ENCODE measurements at regions not wholly inside any gene's neighbourhood (a gene's known extent, or its start where the extent isn't known, plus 50 kb on each side); places are given as distances from the start of the nearest gene placed in this dataset.

DNA sequence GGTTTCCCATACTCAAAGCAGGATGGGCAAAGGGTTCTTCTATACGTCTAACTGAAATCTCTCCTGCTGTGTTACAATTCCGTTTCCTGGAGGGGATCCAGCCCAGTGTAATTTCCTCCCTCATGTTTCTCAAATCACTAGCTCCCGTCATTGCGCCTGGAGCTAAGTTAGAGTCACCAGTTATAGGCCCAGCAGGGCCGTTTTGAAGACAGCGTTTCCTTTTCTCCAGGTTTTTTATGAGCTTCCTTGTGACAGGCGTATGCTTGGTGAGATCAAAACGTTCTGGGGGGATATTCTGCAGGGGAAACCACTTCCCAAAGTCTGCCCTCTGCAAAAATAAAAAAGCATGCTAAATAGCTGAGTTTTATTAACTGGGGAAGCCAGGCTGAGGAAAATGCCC, 53.0 kb upstream of the WWC1 start:
- Histone ChIP-seq H3K4me1 (ENCODE audit: insufficient read depth, poor library complexity, severe bottlenecking) (no peaks in the 10 kb centered on the region), H3K27ac (ENCODE audit: poor library complexity, severe bottlenecking) (no peak overlapping the region), H3K9me3 (ENCODE audit: severe bottlenecking) (no peaks in the 10 kb centered on the region), H3K4me3 (ENCODE audit: severe bottlenecking) (no peak overlapping the region), H3K36me3 (ENCODE audit: low read depth) (no peaks in the 10 kb centered on the region), H3K27me3 (ENCODE audit: insufficient read depth, poor library complexity, severe bottlenecking) (no peaks in the 10 kb centered on the region)
- no peak for TF ChIP-seq CTCF (IDR thresholded peaks at IDR 0.05; ENCODE audit: poor library complexity, severe bottlenecking)
- no peak for ATAC-seq (ENCODE audit: low read depth)
- DNase-seq (ENCODE audit: low spot score) = no peak

DNA sequence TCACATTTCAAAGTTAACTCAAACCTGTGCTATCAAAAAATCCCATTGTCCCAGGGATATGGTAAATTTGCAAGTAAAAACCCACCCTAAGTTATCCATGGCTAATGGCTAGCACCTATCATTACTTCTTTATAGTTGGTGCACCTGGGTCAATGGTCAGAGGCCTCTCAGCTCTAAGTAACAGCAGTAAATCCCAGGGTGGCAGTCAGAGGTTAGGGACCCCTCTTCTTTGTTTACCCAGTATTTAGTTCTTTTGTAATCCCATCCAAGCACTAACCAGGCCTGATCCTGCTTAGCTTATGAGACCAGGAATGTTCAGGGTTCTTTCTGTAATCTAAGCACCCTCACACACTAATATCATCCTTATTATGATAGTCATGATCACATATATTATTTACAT, 52.1 kb upstream of the WWC1 start:
- Histone ChIP-seq H3K36me3 (ENCODE audit: low read depth) (no peaks in the 10 kb centered on the region), H3K4me1 (ENCODE audit: insufficient read depth, poor library complexity, severe bottlenecking) (no peaks in the 10 kb centered on the region), H3K27me3 (ENCODE audit: insufficient read depth, poor library complexity, severe bottlenecking) (no peaks in the 10 kb centered on the region), H3K9me3 (ENCODE audit: severe bottlenecking) (no peaks in the 10 kb centered on the region), H3K27ac (ENCODE audit: poor library complexity, severe bottlenecking) (no peak overlapping the region), H3K4me3 (ENCODE audit: severe bottlenecking) (no peak overlapping the region)
- TF ChIP-seq CTCF (IDR thresholded peaks at IDR 0.05; ENCODE audit: poor library complexity, severe bottlenecking) = no peak
- ATAC-seq (ENCODE audit: low read depth) (no peak), DNase-seq (ENCODE audit: low spot score) (no peak)
